SIG-M5 (cell line): ENCODE measurements at regions not wholly inside any gene's neighbourhood (a gene's known extent, or its start where the extent isn't known, plus 50 kb on each side); places are given as distances from the start of the nearest gene placed in this dataset.

Source experiments
- DNase-seq: peaks from one replicate; lab custom pipeline; 2025; lab: John Stamatoyannopoulos, UW

- no peak for DNase-seq
Measured at GRCh38 chr12:131486451-131487230, 224.2 kb upstream of the SFSWAP start.

- no peak for DNase-seq
Measured at GRCh38 chr12:131487388-131488124, 223.3 kb upstream of the SFSWAP start.

- no peak for DNase-seq
Measured at GRCh38 chr12:131489718-131490117, 221.2 kb upstream of the SFSWAP start.

- no peak for DNase-seq
Measured at GRCh38 chr12:131491155-131491554, 219.7 kb upstream of the SFSWAP start.

- no peak for DNase-seq
Measured at GRCh38 chr12:131491916-131492490, 218.9 kb upstream of the SFSWAP start.

GRCh38 chr12:131493068-131493826, 217.6 kb upstream of the SFSWAP start:
- no peak for DNase-seq

- no peak for DNase-seq
Measured at GRCh38 chr12:131494216-131494615, 216.7 kb upstream of the SFSWAP start.

- no peak for DNase-seq
Measured at GRCh38 chr12:131494741-131495524, 216.0 kb upstream of the SFSWAP start.

- no peak for DNase-seq
Measured at GRCh38 chr12:131497966-131498365, 212.9 kb upstream of the SFSWAP start.

- no peak for DNase-seq
Measured at GRCh38 chr12:131499160-131499863, 211.6 kb upstream of the SFSWAP start.

- DNase-seq, result no peak
Measured at GRCh38 chr12:131499864-131500190, 211.1 kb upstream of the SFSWAP start.

GRCh38 chr12:131500564-131500963, 210.3 kb upstream of the SFSWAP start:
- DNase-seq, result no peak

GRCh38 chr12:131505561-131505960, 205.3 kb upstream of the SFSWAP start:
- DNase-seq, result no peak

GRCh38 chr12:131506426-131506825, 204.5 kb upstream of the SFSWAP start:
- no peak for DNase-seq

GRCh38 chr12:131507094-131507493, 203.8 kb upstream of the SFSWAP start:
- no peak for DNase-seq

- no peak for DNase-seq
Measured at GRCh38 chr12:131507881-131508280, 203.0 kb upstream of the SFSWAP start.

- DNase-seq, result no peak
Measured at GRCh38 chr12:131509701-131510100, 201.2 kb upstream of the SFSWAP start.

GRCh38 chr12:131510431-131510830, 200.5 kb upstream of the SFSWAP start:
- no peak for DNase-seq

- peak; percentile 6 for DNase-seq
Measured at GRCh38 chr12:131511391-131511802, 199.5 kb upstream of the SFSWAP start.

GRCh38 chr12:131511803-131512561, 198.9 kb upstream of the SFSWAP start:
- no peak for DNase-seq
